K562 (cell line): ENCODE measurements at regions not wholly inside any gene's neighbourhood (a gene's known extent, or its start where the extent isn't known, plus 50 kb on each side); places are given as distances from the start of the nearest gene placed in this dataset.

ENCODE experiments used
- BDP1 ChIP-seq: IDR thresholded peaks from 3 replicates; pipeline ENCODE4 v1.6.1; 2011; ENCODE audit not compliant: insufficient read length, insufficient read depth
- BRF1 ChIP-seq: IDR thresholded peaks from 3 replicates; pipeline ENCODE4 v1.6.1; 2011; ENCODE audit warnings: borderline replicate concordance, mild to moderate bottlenecking; ENCODE audit not compliant: insufficient read length; ENCODE audit errors: extremely low read depth
- CTCF ChIP-seq, 3 experiments: IDR thresholded peaks in 2 of 3; conservative IDR thresholded peaks in 1 of 3; 2 replicates each; pipeline ENCODE4 v1.5.1; 2011 to 2012; ENCODE audit warnings: low read length in 3 of 3, mild to moderate bottlenecking in 3 of 3, control low read depth in 2 of 3, improper control_type of control experiment in 1 of 3, inconsistent platforms in 1 of 3, low read depth in 1 of 3, mixed read lengths in 1 of 3, moderate library complexity in 1 of 3; ENCODE audit not compliant: insufficient read depth in 2 of 3
- ELF4 ChIP-seq: fragments of 450-650 bp; formaldehyde crosslinking; IDR thresholded peaks from 2 replicates; pipeline ENCODE4 v1.4.0; 2022; ENCODE audit warnings: missing genetic modification characterization
- EP300 ChIP-seq: IDR thresholded peaks from 2 replicates; pipeline ENCODE4 v1.6.1; 2012; ENCODE audit warnings: low read length, improper control_type of control experiment
- PYGO2 ChIP-seq: fragments of 450-650 bp; IDR thresholded peaks from 2 replicates; pipeline ENCODE4 v1.6.1; 2016; ENCODE audit warnings: mild to moderate bottlenecking, missing genetic modification characterization, moderate library complexity, missing compliant biosample characterization
- RFX5 ChIP-seq: IDR thresholded peaks from 2 replicates; pipeline ENCODE4 v1.6.1; 2011; ENCODE audit warnings: low read depth, mild to moderate bottlenecking, improper control_type of control experiment, low read length
- SAFB2 ChIP-seq: fragments of 200-400 bp; formaldehyde crosslinking; IDR thresholded peaks from 2 replicates; pipeline ENCODE4 v1.6.1; 2018; ENCODE audit warnings: borderline replicate concordance, low read length, low read depth, moderate library complexity; ENCODE audit not compliant: severe bottlenecking
- SNIP1 ChIP-seq: fragments of 450-650 bp; IDR thresholded peaks from 2 replicates; pipeline ENCODE4 v1.7.1; 2017; ENCODE audit warnings: low read depth, mild to moderate bottlenecking
- TCF7 ChIP-seq: sonication (generic); IDR thresholded peaks from 2 replicates; pipeline ENCODE4 v1.6.1; 2016; ENCODE audit warnings: antibody characterized with exemption, borderline replicate concordance
- ZC3H4 ChIP-seq: sonication (generic); formaldehyde crosslinking; IDR thresholded peaks from 2 replicates; pipeline ENCODE4 v1.9.0; 2021; ENCODE audit warnings: missing genetic modification reagents, borderline replicate concordance
- ZNF740 ChIP-seq, 3 experiments: fragments of 200-800 bp in 1 of 3; sonication (Bioruptor generic) in 1 of 3; sonication (generic) in 1 of 3; formaldehyde crosslinking in 1 of 3; IDR thresholded peaks; 2 replicates each; pipeline versions ENCODE4 v1.6.1 to v1.8.0; 2016 to 2022; ENCODE audit warnings: mild to moderate bottlenecking in 2 of 3, missing compliant biosample characterization in 2 of 3, missing genetic modification characterization in 2 of 3, missing genetic modification reagents in 1 of 3

- TF ChIP-seq BRF1 (no peak), CTCF (IDR thresholded peaks at IDR 0.05 in 2 of 3, conservative IDR thresholded peaks at IDR 0.05 in 1 of 3; ENCODE audit: insufficient read depth in 2 of 3, low read depth in 1 of 3, low read length in 3 of 3) (no peak), RFX5 (no peak), SNIP1 (no peak), SAFB2 (no peak), EP300 (no peak), ELF4 (CRISPR knock-in tag) (no peak), ZC3H4 (no peak), BDP1 (no peak), TCF7 (no peak), ZNF740 (CRISPR knock-in tag; IDR thresholded peaks at IDR 0.05) (no peak), ZNF740 (tag; IDR thresholded peaks at IDR 0.05) (no peak), PYGO2 (no peak)
Measured at GRCh38 chr14:55805250-55805649, 225.2 kb downstream of the KTN1 start.
